Erythroblast (primary cell): ENCODE measurements at regions not wholly inside any gene's neighbourhood (a gene's known extent, or its start where the extent isn't known, plus 50 kb on each side); places are given as distances from the start of the nearest gene placed in this dataset.
"Not testable (repeated sequence)": the region's sequence is repeated elsewhere in the genome, so short reads cannot be mapped to it uniquely, and the experiment has no call there.

Source experiments
- GATA1 ChIP-seq: IDR thresholded peaks from 2 replicates; pipeline ENCODE4 v1.6.1; 2011; ENCODE audit warnings: low read depth, mild to moderate bottlenecking, control low read depth, low read length, moderate library complexity
- POLR2A ChIP-seq: IDR thresholded peaks from 2 replicates; pipeline ENCODE4 v1.6.1; 2011; ENCODE audit warnings: mild to moderate bottlenecking, low read length

GRCh38 chr16:25539767-25540166 is 152.0 kb upstream of the HS3ST4 start:
- TF ChIP-seq POLR2A, GATA1: not testable (repeated sequence)
